Iris pigment epithelial cell (primary cell): ENCODE measurements at regions not wholly inside any gene's neighbourhood (a gene's known extent, or its start where the extent isn't known, plus 50 kb on each side); places are given as distances from the start of the nearest gene placed in this dataset.
A peak's percentile ranks its signal among the peaks of the same experiment; 100 is the strongest.

ENCODE experiments used
- DNase-seq: peaks from one replicate; pipeline ENCODE4 v3.0.0-alpha.2; 2011; ENCODE audit warnings: low read depth

- no peak for DNase-seq
Measured at GRCh38 chr20:39871013-39871412, 818.0 kb downstream of the MAFB start.

DNA sequence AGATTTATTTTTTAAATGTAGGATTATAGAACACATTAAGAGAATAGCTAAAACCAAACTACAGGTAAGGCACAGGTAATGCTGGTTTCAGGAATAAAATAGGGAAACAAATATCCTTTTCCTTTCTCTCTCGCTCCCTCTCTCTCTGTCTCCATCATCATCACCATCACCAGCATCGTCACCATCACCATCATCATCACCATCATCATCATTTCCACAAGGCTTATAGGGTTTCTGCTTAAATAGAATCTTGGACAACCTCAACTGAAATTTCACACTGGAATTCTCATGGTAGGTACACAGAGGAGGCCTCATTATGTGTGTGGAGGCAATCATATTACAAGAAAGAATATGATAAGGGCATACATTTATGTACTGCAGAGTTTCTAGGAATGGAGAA is 823.6 kb downstream of the MAFB start:
- no peak for DNase-seq

- no peak for DNase-seq
Measured at GRCh38 chr20:39862470-39862891, 826.6 kb downstream of the MAFB start.

GRCh38 chr20:39861381-39861780 is 827.7 kb downstream of the MAFB start:
- DNase-seq, result no peak

DNA sequence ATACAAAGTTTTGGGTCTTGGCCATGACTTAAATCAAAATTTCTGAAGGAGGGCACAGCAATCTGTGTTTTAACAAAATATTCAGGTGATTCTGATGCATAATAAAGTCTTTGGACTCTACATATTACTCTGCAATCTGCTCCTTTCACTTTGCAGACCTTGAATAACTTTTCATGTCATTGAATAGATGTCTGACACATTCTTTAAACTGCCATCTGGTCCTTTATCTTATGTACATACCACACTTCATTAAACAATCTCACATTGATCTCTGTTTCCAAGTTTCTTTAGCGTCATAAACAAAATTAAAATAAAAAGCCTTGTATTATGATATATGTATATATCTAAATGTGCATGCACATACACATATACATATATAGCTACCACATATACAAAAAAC is 831.2 kb downstream of the MAFB start:
- DNase-seq, result no peak

DNA sequence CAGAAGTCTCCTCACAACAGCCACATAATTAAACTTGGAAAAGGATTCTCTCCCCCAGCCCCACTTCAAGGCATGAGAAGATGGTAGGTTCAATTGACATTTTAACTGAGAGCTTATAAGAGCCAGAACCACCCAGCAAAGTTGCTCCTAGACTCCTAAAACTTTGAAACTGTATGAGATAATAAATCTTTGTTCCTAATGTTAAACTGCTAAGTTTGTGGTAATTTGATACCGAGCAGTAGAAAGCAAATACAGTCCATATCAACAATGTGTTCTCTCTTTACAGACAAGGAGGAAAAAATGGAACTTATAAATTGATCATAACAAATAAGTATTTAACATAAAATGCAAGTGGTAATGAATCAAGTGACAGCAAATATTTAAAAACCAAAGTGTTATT is 831.8 kb downstream of the MAFB start:
- DNase-seq, result no peak

- peak; percentile 7 for DNase-seq
Measured at GRCh38 chr20:39855799-39856198, 833.2 kb downstream of the MAFB start.

DNA sequence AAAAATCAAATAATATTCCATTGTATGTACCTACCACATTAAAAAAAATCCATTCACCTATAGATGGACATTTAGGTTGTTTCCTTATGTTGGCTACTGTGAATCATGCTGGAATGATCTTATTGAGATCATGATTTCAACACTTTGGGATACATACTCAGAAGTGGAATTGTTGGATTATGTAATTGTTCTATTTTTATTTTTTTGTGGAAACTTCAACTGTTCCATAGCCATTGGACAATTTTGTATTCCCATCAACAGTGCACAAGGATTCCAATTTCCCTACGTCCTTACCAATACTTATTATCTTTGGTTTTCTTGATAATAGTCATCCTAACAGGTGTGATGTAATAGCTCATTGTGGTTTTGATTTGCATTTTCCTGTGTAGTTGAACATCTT is 834.0 kb downstream of the MAFB start:
- no peak for DNase-seq

GRCh38 chr20:39853636-39854035 is 835.4 kb downstream of the MAFB start:
- peak; percentile 27 for DNase-seq

- DNase-seq, result no peak
Measured at GRCh38 chr20:39853050-39853449, 836.0 kb downstream of the MAFB start.

GRCh38 chr20:39851459-39851858 is 837.6 kb downstream of the MAFB start:
- DNase-seq, result no peak

DNA sequence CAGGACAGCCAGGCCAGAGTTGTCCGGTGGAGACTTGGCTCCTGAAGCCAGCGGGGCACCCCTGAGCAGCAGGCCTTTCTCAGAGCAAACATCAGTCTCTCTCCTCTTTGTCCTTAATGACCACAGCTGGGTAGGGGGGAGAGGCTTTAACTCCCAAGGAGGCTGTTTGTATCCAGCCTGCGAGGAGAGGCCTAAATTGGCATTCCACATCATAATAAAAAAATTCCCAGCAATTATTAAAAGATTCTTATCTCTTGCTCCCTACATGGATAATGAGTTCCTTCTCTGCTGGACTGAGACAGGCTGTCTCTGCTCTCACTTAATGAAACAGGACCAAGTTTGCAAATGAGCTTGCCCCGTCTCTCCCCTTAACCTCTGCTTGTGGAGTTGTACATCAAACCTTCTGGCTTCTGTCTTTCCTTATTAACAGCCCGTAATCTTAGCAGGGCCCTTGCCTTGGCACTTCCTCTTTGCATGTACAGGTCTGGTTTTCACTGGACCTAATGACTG is 838.2 kb downstream of the MAFB start:
- DNase-seq, result no peak

DNA sequence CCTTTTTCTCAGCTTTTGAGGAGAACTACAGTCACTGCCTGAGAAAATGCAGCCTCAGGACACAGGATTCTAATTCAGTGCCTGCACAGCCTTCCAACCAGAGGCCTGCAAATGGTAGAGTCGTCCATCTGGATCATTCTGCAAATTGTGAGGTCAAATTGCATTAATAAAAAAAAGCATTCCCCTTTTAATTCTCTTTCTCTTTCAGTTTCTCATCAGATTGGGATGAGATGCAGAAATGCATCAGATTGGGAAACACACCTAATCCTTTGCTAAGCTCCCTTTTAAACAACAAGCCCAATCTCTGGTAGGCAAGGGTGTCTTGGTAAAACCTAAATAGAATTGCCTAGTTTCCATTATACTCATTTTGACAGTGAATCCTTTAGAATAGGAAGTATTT is 838.8 kb downstream of the MAFB start:
- DNase-seq, result no peak

DNA sequence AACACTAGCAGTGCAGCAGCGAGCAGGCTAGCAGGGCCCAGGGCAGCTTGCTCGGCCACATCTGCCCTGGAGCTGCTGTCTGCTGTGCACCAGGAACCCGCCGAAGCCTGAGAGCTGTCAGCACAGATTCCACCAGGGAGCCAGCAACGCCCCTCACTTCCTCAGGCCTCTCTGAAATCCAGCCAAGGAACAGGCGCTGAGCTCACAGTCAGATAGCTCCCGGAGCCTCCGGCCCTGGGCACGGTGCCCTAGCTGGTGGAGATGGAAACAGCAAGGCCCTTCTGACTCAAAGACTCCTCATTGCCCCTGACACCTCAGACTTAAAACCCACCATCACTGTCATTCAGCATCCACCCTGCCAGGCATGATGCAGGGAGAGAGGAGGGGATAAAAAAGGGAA is 839.4 kb downstream of the MAFB start:
- peak; percentile 51 for DNase-seq

- no peak for DNase-seq
Measured at GRCh38 chr20:39849171-39849570, 839.9 kb downstream of the MAFB start.

DNA sequence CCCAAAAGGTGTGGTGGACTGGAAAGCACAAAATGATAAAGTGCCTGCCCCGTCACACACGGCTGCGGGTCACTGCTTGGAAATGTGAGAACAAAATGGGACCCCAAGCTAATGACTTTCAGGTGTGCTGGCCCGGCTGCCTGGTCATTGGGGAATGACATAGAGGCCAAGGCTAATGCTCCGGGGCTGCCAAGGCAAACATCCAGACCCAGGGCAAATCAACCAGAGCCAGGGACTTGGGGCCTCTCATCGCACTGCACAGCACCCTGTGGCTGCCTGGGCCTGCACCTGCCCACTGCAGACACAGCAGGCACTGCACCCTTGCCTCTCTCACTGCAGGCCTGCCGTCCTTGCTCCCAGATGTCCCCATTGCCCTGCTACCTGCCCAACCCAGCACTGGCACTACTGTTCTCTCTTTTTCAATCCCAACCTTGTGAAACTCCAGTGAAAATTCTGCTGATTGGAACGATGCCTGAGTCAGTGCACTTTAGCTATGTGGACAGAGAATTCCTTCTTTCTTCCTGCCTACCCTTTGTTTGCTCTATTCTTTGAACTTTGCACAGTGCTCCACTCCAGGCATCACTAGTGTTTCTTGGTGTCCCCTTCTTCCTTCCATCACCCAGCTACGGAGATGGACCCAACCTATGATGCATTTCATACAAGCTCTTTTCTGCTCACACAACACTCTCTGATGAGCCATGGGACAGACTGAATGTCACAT is 849.5 kb downstream of the MAFB start:
- no peak for DNase-seq

GRCh38 chr20:39837561-39837960 is 851.5 kb downstream of the MAFB start:
- no peak for DNase-seq

- DNase-seq, result no peak
Measured at GRCh38 chr20:39835130-39835842, 853.8 kb downstream of the MAFB start.

DNA sequence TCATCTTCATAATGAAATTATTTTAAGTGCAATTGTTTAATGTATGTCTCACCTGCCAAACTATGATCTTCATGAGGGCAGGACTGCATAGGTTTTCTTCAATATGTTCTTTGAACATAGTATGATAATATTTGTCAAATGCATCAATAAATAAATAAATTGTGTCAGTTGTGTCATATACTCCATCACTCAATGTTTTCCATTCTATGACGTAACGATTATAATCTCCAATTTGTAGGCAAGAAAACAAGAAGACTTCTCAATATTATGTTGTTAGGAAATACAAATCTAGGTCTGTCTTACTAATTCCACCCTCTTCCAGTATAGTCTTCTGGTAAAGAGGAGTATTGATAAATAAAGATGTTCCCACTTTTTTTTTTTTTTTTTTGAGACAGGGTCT is 858.1 kb downstream of the MAFB start:
- no peak for DNase-seq

GRCh38 chr20:39829661-39830060 is 859.4 kb downstream of the MAFB start:
- DNase-seq, result no peak

DNA sequence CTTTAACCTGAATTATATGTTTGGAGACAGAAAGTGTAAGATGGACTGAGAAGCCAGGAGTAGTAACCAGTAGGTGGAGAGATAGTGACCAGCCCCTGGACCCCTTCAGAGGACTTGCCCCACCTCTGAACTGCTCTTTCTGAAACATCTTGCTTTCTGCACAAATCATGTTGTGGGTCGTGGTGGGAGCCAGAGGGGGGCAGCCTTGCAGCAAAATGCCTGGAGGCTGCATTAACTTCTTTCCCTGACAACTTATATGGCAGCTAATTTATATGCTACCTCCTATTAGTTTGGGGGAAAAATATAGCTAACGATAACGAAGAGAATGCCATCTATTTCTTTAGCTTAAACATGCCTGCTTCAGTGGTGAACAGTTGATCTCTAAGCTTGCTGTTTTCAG is 859.8 kb downstream of the MAFB start:
- DNase-seq, result no peak

- DNase-seq, result peak; percentile 16
Measured at GRCh38 chr20:39825950-39826349, 863.1 kb downstream of the MAFB start.

DNA sequence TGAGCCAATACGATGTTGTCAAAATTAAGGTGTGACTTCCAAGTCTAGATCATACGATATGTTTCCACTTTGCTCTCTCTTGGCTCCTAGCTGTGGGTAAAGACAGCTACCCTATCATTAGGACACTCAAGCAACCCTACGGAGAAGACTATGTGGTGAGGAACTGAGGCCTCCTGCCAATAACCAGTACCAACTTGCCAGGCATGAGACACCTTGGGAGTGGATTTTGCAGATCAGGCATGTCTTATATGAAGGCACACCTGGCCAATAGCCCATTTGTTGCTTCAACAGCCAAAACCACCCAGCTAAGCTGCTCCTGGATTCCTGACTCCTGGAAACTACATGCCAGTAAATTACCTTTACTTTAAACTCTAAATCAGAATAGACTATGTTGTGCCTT is 863.4 kb downstream of the DHX35 start:
- no peak for DNase-seq

DNA sequence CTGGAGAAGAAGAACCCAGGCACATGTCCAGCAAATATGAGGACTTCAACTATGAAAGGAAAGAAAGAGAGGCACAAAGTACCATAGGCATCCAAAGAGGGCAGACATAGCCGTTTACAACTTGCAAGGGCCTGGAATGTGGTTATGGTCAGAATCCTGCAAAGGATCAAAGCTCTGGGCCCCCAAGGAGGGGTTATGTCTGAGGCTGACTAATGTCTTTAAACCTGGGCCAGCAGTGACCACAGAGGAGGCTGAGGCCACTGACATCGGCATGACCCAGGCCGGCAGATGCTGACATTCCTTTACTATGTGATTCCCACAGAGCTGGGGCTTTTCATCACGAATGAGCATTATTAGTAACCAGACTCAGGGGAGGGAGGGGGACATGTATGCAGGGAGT is 861.1 kb downstream of the DHX35 start:
- peak; percentile 45 for DNase-seq
